Right kidney (tissue), 1 donor: ENCODE measurements at regions not wholly inside any gene's neighbourhood (a gene's known extent, or its start where the extent isn't known, plus 50 kb on each side); places are given as distances from the start of the nearest gene placed in this dataset.
A peak's percentile ranks its signal among the peaks of the same experiment; 100 is the strongest.

Experiments used
- DNase-seq: peaks from one replicate; pipeline ENCODE4 v3.0.0-alpha.2; 2016

DNA sequence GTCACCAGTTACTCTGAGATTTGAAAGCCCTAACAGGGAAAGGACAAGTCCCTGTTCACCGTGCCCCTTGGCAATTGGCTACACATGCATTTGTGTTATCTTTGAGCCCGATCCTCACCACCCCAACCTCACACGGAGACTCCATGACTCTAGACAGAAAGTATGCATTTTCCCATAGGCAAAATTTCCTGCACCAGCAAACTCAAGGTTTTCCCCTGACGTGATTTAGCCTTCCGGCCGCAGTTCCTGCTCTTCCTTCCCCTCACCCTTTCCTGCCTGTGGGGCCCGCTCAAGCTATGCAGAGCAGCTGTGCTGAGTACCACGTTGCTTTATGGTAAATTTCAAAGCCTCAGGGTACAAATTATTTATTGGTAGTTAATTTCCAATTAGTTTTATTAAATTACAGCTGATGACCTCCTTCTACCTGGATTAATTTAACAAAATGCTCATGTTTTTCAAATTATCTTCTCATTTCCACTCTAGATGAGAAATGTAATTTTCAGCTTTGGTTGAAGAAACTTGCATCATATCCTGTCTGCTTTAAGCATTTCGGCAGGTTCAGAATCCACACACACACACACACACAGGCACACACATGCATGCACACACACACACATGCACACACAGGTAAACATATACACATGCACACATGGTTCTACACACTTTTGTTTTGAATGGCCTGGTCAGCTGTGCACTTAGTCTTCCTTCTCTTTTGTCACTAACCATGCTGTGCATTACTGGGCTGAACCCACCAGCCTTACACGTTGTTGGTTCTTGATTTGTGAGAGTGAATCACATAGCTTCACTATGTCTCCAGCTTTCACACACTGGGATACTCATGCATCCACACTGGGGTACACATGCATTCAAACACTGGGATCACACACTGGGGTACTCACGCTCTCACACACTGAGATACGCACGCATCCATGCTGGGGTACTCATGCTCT, 283.1 kb upstream of the PITRM1 start:
- DNase-seq, result no peak

- no peak for DNase-seq
Observed at GRCh38 chr10:3452683-3453361, 280.2 kb upstream of the PITRM1 start.

DNA sequence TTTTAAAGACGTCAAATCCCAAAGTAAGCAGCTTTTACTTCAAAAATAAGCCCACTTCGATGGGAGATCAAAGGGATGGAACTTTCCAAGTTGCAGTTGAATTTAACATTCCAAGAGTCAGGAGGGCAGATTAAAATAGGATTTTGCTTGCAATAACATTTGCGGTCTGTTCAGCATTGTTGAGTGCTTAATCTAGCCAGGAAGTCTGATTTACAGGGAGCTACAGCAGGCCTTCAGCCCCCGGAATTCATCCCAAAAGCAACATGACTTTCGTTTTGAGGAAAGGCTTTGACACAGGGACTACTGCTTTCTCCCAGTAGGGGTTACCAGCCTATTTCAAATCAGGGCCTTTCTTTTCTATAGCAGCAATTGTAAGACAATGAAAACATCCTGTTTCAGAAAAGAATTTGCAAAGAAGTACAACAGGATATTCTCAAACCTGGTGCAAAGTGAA, 279.6 kb upstream of the PITRM1 start:
- DNase-seq, result peak; percentile 23

- no peak for DNase-seq
Observed at GRCh38 chr10:3451516-3452172, 279.1 kb upstream of the PITRM1 start.

DNA sequence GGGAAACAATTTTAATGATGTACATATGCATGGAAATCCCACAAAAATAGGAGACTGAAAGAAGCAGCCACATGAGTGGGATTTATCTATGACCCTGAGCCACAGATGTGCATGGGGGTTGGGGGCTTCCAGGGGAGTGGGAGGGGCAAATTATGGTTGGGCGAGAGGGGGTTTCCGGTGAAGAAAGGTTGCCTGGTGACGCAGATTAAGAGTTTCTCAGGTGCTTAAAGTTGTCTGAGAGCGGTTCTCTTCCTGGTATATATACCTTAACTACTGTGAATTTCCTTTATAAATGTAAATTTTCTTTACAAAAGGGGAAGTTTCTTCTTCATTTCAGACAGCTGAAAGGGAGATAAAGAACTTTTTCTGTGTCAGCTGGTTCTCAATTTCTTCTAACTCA, 273.6 kb upstream of the PITRM1 start:
- no peak for DNase-seq

GRCh38 chr10:3445648-3446047, 273.1 kb upstream of the PITRM1 start:
- no peak for DNase-seq

GRCh38 chr10:3442451-3442990, 269.9 kb upstream of the PITRM1 start:
- DNase-seq, result no peak

GRCh38 chr10:3439183-3439582, 266.6 kb upstream of the PITRM1 start:
- DNase-seq, result no peak

- DNase-seq, result no peak
Observed at GRCh38 chr10:3438606-3439005, 266.0 kb upstream of the PITRM1 start.

DNA sequence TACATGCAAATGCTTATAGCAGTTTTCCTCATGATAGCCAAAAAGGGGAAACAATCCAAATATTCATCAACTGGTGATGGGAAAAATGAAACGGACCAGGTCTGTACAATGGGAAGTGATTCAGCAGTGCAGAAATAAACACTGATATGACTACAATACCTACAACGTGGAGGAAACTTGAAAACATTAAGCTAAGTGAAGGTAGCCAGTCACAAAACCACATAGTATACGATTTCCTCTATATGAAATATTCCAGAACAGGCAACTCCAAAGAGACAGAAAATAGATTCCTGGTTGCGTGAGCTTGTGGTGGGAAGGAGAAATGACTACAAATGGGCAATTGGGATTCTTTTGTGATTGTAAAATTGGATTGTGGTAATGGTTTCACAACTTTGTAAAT, 263.1 kb upstream of the PITRM1 start:
- no peak for DNase-seq

DNA sequence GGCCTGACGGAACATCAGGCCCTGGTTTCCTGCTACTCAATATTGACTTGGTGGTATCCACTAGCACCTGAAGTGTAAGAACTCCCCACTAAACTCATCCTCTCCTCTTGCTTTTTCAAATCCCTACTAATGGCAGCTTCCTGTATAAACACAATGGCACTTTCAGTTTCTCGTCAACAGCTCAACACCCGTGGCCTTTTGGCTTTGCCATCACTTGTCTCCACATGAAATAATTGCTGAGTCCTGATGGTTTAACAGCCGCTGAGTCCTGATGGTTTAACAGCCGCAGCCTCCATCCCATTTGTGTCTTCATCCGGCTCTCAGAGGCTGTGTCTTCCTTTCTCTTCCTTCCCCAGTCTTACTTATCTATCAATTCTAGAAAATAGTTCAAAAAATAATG, 261.4 kb upstream of the PITRM1 start:
- no peak for DNase-seq

GRCh38 chr10:3433131-3433530, 260.5 kb upstream of the PITRM1 start:
- DNase-seq, result no peak

GRCh38 chr10:3432081-3432825, 259.7 kb upstream of the PITRM1 start:
- no peak for DNase-seq

DNA sequence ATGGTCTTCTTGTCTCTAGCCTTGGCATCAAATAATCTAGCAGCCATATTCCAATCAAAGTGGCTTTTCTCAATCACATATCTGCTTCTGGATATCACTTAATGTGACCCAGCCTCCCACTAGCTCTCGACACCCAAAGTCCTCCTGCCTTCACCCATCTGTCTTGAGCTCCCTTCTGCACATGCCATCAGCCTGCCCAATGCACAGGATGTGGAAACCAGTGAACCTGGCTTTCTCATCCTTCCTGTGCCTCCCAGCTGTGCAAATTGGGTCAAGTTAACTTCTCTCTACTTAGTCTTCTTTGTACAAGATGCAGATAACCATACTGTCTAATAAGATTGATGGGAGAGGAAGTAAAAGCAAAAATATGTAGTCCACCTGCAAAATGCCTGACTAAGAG, 257.9 kb upstream of the PITRM1 start:
- no peak for DNase-seq

DNA sequence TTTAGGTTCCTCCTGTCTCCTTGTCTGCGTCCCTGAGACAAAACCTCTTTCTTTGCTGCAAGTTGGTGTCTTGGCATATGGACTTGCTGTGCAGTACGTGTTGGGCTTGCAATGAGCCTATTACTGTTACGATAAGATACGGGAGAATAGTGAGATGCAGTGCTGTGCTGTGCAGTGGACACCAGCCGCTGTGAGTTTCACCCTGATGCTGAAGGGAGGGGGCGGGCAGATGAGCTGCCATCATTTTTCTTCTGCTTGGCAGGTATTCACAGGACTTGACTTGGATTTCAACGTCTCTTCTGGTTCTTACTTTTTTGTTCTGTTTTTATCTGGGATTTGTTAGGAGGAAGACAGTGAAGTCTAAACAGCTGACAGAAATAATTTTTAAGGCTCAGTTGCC, 257.1 kb upstream of the PITRM1 start:
- no peak for DNase-seq

GRCh38 chr10:3428826-3429225, 256.2 kb upstream of the PITRM1 start:
- DNase-seq, result no peak

- no peak for DNase-seq
Observed at GRCh38 chr10:3427950-3428354, 255.4 kb upstream of the PITRM1 start.

GRCh38 chr10:3427347-3427746, 254.8 kb upstream of the PITRM1 start:
- DNase-seq, result no peak

DNA sequence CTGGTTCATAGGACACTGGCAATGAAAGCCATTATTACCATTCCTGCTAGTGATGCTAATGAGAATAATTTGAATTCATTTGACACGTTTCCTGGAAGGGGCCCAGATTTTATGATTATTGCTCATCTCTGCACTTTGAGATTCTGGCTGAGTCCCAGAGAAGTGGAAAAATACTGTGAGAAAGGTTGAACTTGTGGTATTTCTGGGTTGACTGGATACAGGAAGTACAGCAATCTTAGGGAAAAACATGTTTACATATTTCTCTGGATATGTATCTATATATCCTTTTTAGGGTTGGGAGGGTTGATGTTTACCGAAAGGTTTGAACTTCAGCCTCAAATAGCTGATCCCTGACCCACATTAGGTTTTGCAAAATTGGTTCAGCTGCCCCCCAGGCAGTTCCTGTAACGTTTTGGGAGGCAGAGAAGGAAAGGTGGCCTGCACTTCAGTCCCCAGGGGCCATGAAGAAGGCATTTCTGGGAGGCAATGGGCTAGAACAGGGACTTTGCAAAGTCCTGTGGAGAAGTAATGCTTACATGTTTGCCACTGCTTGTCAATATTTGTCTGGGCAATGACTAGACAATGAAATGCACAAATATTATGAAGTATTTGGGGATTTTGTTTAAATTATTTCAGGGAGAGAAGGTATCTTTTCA, 253.7 kb upstream of the PITRM1 start:
- DNase-seq, result no peak

DNA sequence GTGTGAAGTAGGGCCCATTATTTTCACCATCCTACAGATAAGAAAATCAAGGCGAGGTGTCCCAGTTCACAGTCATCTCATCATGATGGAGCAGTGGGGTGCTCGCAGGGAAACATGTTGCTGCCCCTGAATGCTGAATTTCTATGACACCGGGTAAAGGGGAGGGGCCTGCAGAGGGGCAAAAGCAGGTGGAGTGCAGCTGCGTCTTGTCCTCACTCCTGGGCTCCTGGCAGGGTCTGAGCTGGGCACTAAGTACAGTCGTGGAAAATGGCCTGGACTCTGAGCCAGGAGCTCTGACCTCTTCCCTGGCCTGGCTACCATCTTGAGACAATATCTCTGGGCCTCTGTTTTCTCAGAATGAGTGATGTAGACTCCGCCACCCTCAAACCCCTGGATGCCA, 253.1 kb upstream of the PITRM1 start:
- no peak for DNase-seq

GRCh38 chr10:3425261-3425660, 252.7 kb upstream of the PITRM1 start:
- DNase-seq, result no peak
